ENCODE measurements at regions not wholly inside any gene's neighbourhood (a gene's known extent, or its start where the extent isn't known, plus 50 kb on each side); places are given as distances from the start of the nearest gene placed in this dataset.

DNA sequence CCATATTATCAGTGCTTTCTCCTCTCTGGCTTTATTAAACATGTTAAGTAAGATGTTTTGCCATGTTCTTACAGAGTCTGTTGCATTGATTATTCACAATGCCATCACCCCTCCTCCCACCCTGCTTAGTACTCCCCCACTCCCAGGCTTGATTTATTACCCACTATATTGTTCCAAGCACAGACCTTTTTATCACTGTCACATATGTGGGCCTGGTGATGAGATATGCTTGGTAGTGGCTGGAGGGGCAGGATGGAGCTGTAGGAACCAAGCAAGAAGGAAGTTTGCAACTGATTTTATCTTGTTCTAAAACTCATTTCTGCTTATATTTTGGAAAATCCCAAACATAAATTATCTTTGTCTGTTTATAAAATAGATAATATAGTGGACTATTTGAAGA, 748.2 kb upstream of the CELF4 start:
- TF ChIP-seq, protein P1, sequence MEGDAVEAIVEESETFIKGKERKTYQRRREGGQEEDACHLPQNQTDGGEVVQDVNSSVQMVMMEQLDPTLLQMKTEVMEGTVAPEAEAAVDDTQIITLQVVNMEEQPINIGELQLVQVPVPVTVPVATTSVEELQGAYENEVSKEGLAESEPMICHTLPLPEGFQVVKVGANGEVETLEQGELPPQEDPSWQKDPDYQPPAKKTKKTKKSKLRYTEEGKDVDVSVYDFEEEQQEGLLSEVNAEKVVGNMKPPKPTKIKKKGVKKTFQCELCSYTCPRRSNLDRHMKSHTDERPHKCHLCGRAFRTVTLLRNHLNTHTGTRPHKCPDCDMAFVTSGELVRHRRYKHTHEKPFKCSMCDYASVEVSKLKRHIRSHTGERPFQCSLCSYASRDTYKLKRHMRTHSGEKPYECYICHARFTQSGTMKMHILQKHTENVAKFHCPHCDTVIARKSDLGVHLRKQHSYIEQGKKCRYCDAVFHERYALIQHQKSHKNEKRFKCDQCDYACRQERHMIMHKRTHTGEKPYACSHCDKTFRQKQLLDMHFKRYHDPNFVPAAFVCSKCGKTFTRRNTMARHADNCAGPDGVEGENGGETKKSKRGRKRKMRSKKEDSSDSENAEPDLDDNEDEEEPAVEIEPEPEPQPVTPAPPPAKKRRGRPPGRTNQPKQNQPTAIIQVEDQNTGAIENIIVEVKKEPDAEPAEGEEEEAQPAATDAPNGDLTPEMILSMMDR (IDR thresholded peaks at IDR 0.05) = no peak
- TF ChIP-seq POLR2AphosphoS5 (IDR thresholded peaks at IDR 0.05) = no peak
